GM12801 (cell line): ENCODE measurements at regions not wholly inside any gene's neighbourhood (a gene's known extent, or its start where the extent isn't known, plus 50 kb on each side); places are given as distances from the start of the nearest gene placed in this dataset.

Source experiments
- CTCF ChIP-seq: IDR thresholded peaks from one replicate; pipeline ENCODE4 v1.5.1; 2011; ENCODE audit warnings: control low read depth; ENCODE audit not compliant: insufficient read length; ENCODE audit errors: extremely low read depth

- TF ChIP-seq CTCF = no peak
Measured at GRCh38 chr15:98071786-98072185, 111.3 kb downstream of the ARRDC4 start.

GRCh38 chr15:98075441-98075840, 114.9 kb downstream of the ARRDC4 start:
- no peak for TF ChIP-seq CTCF

- no peak for TF ChIP-seq CTCF
Measured at GRCh38 chr15:98076021-98076816, 115.7 kb downstream of the ARRDC4 start.

- TF ChIP-seq CTCF = no peak
Measured at GRCh38 chr15:98077186-98077585, 116.7 kb downstream of the ARRDC4 start.

- TF ChIP-seq CTCF = no peak
Measured at GRCh38 chr15:98080791-98081190, 120.3 kb downstream of the ARRDC4 start.

- TF ChIP-seq CTCF = no peak
Measured at GRCh38 chr15:98083203-98083910, 122.9 kb downstream of the ARRDC4 start.

- TF ChIP-seq CTCF = no peak
Measured at GRCh38 chr15:98085003-98085639, 124.6 kb downstream of the ARRDC4 start.
